NCI-H69 (cell line): ENCODE measurements at regions not wholly inside any gene's neighbourhood (a gene's known extent, or its start where the extent isn't known, plus 50 kb on each side); places are given as distances from the start of the nearest gene placed in this dataset.
A peak's percentile ranks its signal among the peaks of the same experiment; 100 is the strongest.
"Not testable (repeated sequence)": the region's sequence is repeated elsewhere in the genome, so short reads cannot be mapped to it uniquely, and the experiment has no call there.

ENCODE experiments used
- DNase-seq: peaks from one replicate; lab custom pipeline; 2025; lab: John Stamatoyannopoulos, UW

DNA sequence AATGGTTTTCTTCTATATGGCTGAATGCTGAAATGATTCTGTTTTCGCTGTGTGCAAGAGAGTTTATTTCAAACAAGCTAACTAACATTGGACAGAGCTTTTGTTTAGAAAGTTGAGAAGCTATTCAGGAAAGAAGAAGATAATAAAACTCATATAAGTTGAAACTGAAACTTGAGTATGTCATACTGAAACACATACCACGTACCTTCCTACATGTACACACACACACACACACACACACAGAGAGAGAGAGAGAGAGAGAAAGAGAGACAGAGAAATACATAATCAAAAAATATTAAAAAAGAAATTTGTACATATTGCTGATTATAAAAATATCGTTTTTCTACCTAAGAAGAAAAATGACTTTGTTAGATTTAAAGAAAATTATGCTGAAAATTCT, 561.9 kb upstream of the KCND2 start:
- no peak for DNase-seq

- no peak for DNase-seq
Observed at GRCh38 chr7:119712886-119713462, 560.0 kb upstream of the KCND2 start.

GRCh38 chr7:119713606-119714005, 559.4 kb upstream of the KCND2 start:
- no peak for DNase-seq

DNA sequence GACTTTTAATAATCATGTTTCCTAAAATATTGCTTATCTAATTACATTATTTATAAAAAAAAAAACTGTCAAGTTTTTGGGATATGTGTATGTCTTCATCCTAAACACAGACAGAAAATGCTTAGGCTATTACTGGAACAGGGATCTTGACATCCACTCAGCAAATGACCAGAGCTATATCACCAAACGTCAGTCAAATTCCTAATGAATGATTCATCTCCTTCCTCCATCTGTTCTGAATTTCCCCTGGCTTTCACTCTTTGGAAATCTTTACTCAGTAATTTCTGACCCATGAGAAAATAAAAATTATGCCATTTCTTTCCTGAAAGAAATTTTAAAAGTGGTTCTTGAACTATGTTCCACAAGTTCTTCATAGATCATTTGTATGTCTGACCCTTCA, 552.4 kb upstream of the KCND2 start:
- peak; percentile 57 for DNase-seq

GRCh38 chr7:119724041-119724792, 548.8 kb upstream of the KCND2 start:
- peak; percentile 77 for DNase-seq

- peak; percentile 46 for DNase-seq
Observed at GRCh38 chr7:119733127-119733879, 539.7 kb upstream of the KCND2 start.

GRCh38 chr7:119737390-119737789, 535.6 kb upstream of the KCND2 start:
- no peak for DNase-seq

GRCh38 chr7:119745280-119745679, 527.7 kb upstream of the KCND2 start:
- not testable (repeated sequence) for DNase-seq

GRCh38 chr7:119748251-119748860, 524.6 kb upstream of the KCND2 start:
- DNase-seq = no peak

DNA sequence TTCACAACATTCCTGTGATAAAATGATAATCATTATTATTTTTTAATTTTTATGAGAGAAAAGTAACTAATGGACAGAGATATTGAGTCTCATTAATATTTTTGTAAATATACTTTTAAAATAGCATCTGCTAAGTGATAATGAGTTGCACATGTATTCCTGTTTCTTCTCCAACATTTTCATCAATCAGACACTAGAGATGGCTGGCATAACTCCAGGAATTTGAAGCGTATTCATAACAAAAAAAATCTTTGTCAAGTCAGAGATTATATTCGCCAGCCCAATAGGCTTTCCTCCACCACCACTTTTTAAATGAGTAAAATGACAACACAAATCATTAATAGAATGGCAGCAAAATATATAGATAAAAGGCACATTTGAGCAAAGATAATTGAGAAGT, 524.0 kb upstream of the KCND2 start:
- DNase-seq = peak; percentile 10

GRCh38 chr7:119756687-119757086, 516.3 kb upstream of the KCND2 start:
- DNase-seq = no peak

DNA sequence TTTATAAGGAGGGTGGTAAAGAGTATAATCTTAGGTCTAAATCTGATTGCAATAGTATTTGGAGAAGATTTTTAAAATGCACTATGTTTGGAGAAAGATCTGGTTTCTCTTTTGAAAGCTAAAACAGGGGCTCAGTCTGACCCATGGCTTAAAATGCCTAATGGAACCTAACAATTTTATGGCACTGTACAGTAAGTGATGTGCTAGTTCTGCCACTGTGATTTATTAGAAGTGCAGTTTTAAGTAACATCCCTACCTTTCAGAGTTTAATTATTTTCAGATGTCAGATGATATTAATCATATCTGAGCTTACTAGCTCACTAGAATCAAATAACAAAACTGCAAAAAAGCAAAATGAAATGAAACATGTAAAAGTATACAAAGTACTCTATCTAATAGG, 514.7 kb upstream of the KCND2 start:
- DNase-seq = peak; percentile 53

DNA sequence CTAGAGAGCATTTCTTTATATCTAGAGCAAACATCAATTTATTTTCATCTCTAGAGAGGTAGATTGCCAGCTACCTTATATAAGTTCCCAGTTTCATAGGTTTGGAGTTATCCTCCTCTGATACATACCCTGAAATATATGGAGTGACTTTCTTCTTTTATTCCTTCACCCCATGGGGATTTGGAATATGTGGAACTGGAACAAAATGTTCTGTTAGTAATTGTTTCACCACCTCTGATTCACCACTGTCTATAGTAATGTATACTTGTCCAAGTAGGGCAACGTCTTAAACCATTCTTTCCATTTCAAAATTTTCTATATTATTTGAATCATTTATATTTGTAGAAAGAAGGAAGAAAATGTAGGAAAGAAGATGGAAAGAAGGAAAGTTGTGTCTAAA, 511.2 kb upstream of the KCND2 start:
- peak; percentile 22 for DNase-seq

DNA sequence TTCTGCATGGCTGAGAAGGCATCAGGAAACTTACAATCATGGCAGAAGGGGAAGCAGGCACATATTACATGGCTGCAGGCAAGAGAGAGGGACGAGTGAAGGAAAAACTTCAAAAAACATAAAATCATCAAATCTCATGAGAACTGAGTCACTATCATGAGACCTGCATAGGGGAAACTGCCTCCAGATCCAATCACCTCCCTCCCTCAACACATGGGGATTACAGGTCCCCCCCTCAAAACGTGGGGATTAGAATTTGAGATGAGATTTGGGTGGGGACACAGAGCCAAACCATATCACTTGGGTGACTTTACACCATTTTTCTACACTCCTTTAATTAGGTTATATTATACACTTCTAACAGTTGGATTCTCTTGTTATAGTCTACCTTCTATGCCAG, 490.7 kb upstream of the KCND2 start:
- DNase-seq = no peak

GRCh38 chr7:119783799-119784198, 489.2 kb upstream of the KCND2 start:
- peak; percentile 90 for DNase-seq

GRCh38 chr7:119802147-119802546, 470.8 kb upstream of the KCND2 start:
- no peak for DNase-seq

- no peak for DNase-seq
Observed at GRCh38 chr7:119825091-119825655, 447.8 kb upstream of the KCND2 start.

- DNase-seq = no peak
Observed at GRCh38 chr7:119826547-119826946, 446.4 kb upstream of the KCND2 start.

DNA sequence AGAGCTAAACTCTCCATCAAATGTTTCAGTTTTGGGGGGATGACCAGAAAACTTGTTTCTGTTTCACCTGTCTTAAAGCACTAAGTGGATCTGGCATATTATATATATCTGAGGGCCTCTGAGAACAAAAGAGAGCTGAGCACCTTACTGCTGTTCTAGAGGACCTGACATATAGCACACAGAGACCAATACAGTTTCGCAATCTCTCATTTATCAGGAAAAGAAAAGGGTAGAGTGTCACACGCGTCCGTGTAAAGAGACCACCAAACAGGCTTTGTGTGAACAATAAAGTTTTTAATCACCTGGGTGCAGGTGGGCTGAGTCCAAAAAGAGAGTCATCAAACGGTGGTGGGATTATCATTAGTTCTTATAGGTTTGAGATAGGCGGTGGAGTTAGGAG, 434.5 kb upstream of the KCND2 start:
- DNase-seq = no peak

GRCh38 chr7:119842337-119842736, 430.6 kb upstream of the KCND2 start:
- no peak for DNase-seq

GRCh38 chr7:119842786-119843185, 430.2 kb upstream of the KCND2 start:
- no peak for DNase-seq

DNA sequence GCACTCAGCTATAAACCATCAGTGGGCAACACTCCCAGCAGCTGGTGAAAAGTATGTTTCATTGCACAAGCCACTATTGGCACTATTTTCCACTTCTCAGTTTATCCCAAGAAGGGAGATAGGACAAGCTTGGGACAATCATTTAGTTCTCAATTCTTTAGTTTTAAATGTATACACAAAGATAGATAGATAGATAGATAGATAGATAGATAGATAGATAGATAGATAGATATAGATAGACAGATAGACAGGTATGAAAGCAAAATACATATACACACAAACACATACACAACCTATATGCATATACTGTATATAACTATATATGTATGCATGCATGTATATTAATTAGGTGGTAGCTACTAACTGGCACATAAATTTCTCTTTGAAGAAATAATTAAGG, 411.6 kb upstream of the KCND2 start:
- no peak for DNase-seq
